Prostate gland (tissue), 2 donors: ENCODE measurements at regions not wholly inside any gene's neighbourhood (a gene's known extent, or its start where the extent isn't known, plus 50 kb on each side); places are given as distances from the start of the nearest gene placed in this dataset.

Experiments
- DNase-seq: peaks from one replicate; pipeline ENCODE4 v3.0.0-alpha.2; 2019; ENCODE audit warnings: low spot score
- H3K27ac ChIP-seq, 2 donors: fragments of 200-600 bp; sonication (generic); 2 replicates each; pipeline ENCODE4 v1.5.1; 2017 to 2019
- H3K27me3 ChIP-seq: fragments of 200-600 bp; sonication (generic); replicated peaks from 2 replicates; pipeline ENCODE4 v1.5.1; 2019; ENCODE audit not compliant: insufficient read depth
- H3K36me3 ChIP-seq, 2 donors: fragments of 200-600 bp; sonication (generic); 1 replicate in 1 of 2; 2 replicates in 1 of 2; pipeline versions ENCODE4 v1.5.1 to v1.8.1; 2017 to 2019
- H3K4me1 ChIP-seq: fragments of 200-600 bp; sonication (generic); replicated peaks from 2 replicates; pipeline ENCODE4 v1.5.1; 2019
- H3K4me3 ChIP-seq, 2 donors: fragments of 200-600 bp; sonication (generic); 2 replicates each; pipeline ENCODE4 v1.5.1; 2017 to 2019
- H3K9me3 ChIP-seq: fragments of 200-600 bp; sonication (generic); 2 replicates; pipeline ENCODE4 v1.5.1; 2017
- POLR2A ChIP-seq: fragments of 450-650 bp; IDR thresholded peaks from one replicate; pipeline ENCODE4 v1.6.1; 2016; ENCODE audit warnings: antibody characterized with exemption, mild to moderate bottlenecking
- POLR2AphosphoS5 ChIP-seq: sonication (generic); formaldehyde crosslinking; IDR thresholded peaks from one replicate; pipeline ENCODE4 v1.6.1; 2017; ENCODE audit warnings: antibody characterized with exemption
- WGBS: methylation state at CpG from one replicate; pipeline ENCODE4 v1.1.5; 2018; 5-methylcytosine and 5-hydroxymethylcytosine counted together
- intact Hi-C: fragments of 100-400 bp; cut with DNase I; formaldehyde crosslinking; loops from one replicate; pipeline ENCODE4 v1.14.2; 2022
- TF ChIP-seq, protein P1 (sequence below), 4 experiments: fragments of 200-600 bp in 2 of 4; fragments of 450-650 bp in 2 of 4; sonication (generic) in 2 of 4; IDR thresholded peaks; 1 replicate in 3 of 4; 2 replicates in 1 of 4; pipeline ENCODE4 v1.5.1; 2016 to 2019; ENCODE audit warnings: antibody characterized with exemption in 4 of 4, mild to moderate bottlenecking in 2 of 4, moderate library complexity in 2 of 4

DNA sequence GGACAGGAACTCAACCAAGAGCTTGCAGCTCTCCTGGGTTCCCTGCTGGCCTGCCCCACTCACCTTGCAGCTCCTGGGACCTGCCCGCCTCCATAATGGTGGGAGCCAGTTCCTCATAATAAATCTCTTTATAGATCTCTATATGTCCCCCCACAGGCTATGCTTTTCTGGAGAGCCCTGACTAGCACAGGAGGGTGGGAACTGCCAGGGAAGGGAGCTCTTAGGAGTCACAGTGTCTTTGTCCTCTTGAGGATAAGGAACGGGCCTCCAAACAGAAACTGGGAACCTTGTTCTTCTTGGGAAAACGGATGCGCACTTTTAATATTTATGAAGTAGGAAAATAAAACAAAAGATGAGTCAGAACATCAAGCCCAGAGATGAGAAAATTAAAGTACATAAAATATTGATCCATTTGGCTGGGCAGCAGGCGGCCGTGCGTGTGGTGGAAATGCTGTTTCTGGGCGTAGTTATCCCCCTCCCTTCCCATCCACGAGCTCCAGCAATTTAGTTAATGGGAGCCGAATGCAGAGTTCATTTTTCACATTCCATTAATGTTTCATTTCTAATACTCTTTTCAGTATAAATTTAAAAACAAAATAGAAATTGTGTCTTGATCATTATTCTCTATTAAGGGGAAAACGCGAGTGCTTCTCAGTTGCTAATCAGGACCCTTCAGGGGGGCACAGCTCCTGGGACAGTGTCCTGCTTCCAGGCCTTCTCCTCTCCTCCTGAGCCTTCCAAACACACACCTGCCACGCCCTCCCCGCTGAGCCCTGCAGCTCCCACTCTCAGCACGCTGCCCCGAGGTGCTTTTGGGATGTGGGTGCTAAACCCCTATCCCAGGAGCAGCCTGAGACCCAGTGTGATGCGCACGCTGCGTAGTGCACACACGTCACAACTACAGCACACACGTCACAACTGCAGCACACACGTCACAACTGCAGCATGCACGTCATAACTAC is 323.3 kb upstream of the AJAP1 start:
- no peak for TF ChIP-seq POLR2A
- TF ChIP-seq, protein P1, sequence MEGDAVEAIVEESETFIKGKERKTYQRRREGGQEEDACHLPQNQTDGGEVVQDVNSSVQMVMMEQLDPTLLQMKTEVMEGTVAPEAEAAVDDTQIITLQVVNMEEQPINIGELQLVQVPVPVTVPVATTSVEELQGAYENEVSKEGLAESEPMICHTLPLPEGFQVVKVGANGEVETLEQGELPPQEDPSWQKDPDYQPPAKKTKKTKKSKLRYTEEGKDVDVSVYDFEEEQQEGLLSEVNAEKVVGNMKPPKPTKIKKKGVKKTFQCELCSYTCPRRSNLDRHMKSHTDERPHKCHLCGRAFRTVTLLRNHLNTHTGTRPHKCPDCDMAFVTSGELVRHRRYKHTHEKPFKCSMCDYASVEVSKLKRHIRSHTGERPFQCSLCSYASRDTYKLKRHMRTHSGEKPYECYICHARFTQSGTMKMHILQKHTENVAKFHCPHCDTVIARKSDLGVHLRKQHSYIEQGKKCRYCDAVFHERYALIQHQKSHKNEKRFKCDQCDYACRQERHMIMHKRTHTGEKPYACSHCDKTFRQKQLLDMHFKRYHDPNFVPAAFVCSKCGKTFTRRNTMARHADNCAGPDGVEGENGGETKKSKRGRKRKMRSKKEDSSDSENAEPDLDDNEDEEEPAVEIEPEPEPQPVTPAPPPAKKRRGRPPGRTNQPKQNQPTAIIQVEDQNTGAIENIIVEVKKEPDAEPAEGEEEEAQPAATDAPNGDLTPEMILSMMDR (IDR thresholded peaks at IDR 0.05) = no peak
- no peak for TF ChIP-seq POLR2AphosphoS5
- WGBS = 88% methylated on average over 23 of the region's 23 CpGs
- Histone ChIP-seq H3K4me1 (no peaks in the 10 kb centered on the region), H3K27ac (no peak overlapping the region), H3K36me3 (no peaks in the 10 kb centered on the region), H3K9me3 (no peaks in the 10 kb centered on the region), H3K27me3 (no peaks in the 10 kb centered on the region), H3K4me3 (no peak overlapping the region)
- no peak for DNase-seq
- intact Hi-C loops = no loop called here

DNA sequence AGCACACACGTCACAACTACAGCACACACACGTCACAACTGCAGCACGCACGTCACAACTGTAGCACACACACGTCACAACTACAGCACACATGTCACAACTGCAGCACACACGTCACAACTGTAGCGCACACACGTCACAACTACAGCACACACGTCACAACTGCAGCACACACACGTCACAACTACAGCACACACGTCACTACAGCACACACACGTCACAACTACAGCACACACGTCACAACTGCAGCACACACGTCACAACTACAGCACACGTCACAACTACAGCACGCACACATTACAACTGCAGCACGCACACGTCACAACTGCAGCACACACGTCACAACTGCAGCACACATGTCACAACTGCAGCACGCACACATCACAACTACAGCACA is 322.6 kb upstream of the AJAP1 start:
- intact Hi-C loops = no loop called here
- Histone ChIP-seq H3K9me3 (no peaks in the 10 kb centered on the region), H3K4me1 (no peaks in the 10 kb centered on the region), H3K36me3 (no peaks in the 10 kb centered on the region), H3K4me3 (no peak overlapping the region), H3K27ac (no peak overlapping the region), H3K27me3 (no peaks in the 10 kb centered on the region)
- DNase-seq = no peak
- WGBS = 95% methylated on average over 20 of the region's 20 CpGs
- TF ChIP-seq POLR2A = no peak
- TF ChIP-seq POLR2AphosphoS5 = no peak
- TF ChIP-seq, protein P1 (IDR thresholded peaks at IDR 0.05) = no peak

DNA sequence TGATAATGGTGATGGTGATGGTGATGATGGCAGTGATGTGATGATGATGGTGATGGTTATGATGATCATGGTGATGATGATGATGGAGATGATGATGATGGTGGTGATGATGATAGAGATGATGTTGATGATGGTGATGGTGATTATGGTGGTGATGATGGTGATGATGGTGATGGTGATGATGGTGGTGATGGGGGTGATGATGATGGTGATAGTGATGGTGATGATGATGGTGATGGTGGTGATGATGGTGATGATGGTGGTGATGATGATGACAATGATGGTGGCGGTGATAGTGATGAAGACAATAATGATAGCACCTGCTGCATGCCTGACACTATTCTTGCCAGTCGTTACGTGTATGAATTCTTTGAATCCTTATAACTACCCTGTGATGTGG is 317.9 kb upstream of the AJAP1 start:
- Histone ChIP-seq H3K27me3 (no peaks in the 10 kb centered on the region), H3K9me3 (no peaks in the 10 kb centered on the region), H3K36me3 (no peaks in the 10 kb centered on the region), H3K27ac (no peak overlapping the region), H3K4me1 (no peaks in the 10 kb centered on the region), H3K4me3 (no peak overlapping the region)
- WGBS = 88% methylated on average over 3 of the region's 3 CpGs
- TF ChIP-seq POLR2AphosphoS5 (no peak), POLR2A (no peak)
- TF ChIP-seq, protein P1 (IDR thresholded peaks at IDR 0.05) = no peak
- intact Hi-C loops = no loop called here
- DNase-seq = no peak

DNA sequence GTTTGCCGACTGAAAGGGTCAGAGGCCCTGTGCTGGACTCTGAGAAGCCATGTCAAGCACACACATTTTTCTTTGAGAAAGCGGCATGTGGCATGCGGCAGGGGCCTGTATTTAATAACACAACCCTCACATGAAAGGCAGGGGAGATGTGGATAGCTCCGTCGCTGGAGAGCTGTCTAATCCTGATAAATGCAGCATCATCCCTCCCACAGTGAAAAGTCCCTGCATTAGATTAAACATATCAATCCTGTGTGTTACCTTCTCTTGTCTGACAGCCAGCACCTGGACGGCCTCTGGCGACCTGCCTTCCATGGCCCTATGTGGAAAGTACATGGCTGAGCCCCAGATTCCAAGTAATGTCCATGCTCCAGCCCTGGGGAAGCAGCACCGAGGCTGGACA is 313.0 kb upstream of the AJAP1 start:
- Histone ChIP-seq H3K27me3 (no peaks in the 10 kb centered on the region), H3K9me3 (no peaks in the 10 kb centered on the region), H3K27ac (no peak overlapping the region), H3K36me3 (no peaks in the 10 kb centered on the region), H3K4me1 (no peaks in the 10 kb centered on the region), H3K4me3 (no peak overlapping the region)
- 90% methylated on average over 8 of the region's 8 CpGs for WGBS
- TF ChIP-seq, protein P1 (IDR thresholded peaks at IDR 0.05) = no peak
- TF ChIP-seq POLR2AphosphoS5 (no peak), POLR2A (no peak)
- intact Hi-C loops = no loop called here
- DNase-seq = no peak
